ENCODE measurements at regions not wholly inside any gene's neighbourhood (a gene's known extent, or its start where the extent isn't known, plus 50 kb on each side); places are given as distances from the start of the nearest gene placed in this dataset.

GRCh38 chr7:67762516-67762915 lies 765.9 kb downstream of the TYW1 start:
- Histone ChIP-seq H3K4me3 (ENCODE audit: low read length) (no peak overlapping the region), H3K9ac (ENCODE audit: low read depth, low read length) (no peak overlapping the region), H3K27ac (ENCODE audit: low read depth, low read length) (no peak overlapping the region), H3K36me3 (ENCODE audit: insufficient read depth, low read length) (no peaks in the 10 kb centered on the region), H3K27me3 (ENCODE audit: insufficient read depth, low read length) (no peaks in the 10 kb centered on the region), H3K4me1 (ENCODE audit: insufficient read depth, low read length) (no peaks in the 10 kb centered on the region), H3K9me3 (ENCODE audit: insufficient read depth, low read depth, low read length) (no peaks in the 10 kb centered on the region)
- 80% methylated on average over 1 of the region's 4 CpGs for WGBS

- Histone ChIP-seq H3K27ac (ENCODE audit: low read depth, low read length) (no peak overlapping the region), H3K4me3 (ENCODE audit: low read length) (no peak overlapping the region), H3K4me1 (ENCODE audit: insufficient read depth, low read length) (no peaks in the 10 kb centered on the region), H3K36me3 (ENCODE audit: insufficient read depth, low read length) (no peaks in the 10 kb centered on the region), H3K9ac (ENCODE audit: low read depth, low read length) (no peak overlapping the region), H3K27me3 (ENCODE audit: insufficient read depth, low read length) (no peaks in the 10 kb centered on the region), H3K9me3 (ENCODE audit: insufficient read depth, low read depth, low read length) (no peaks in the 10 kb centered on the region)
- 93% methylated on average over 4 of the region's 4 CpGs for WGBS
Observed at GRCh38 chr7:67764289-67764688, 767.7 kb downstream of the TYW1 start.

GRCh38 chr7:67765481-67766175 lies 769.0 kb downstream of the TYW1 start:
- Histone ChIP-seq H3K9me3 (ENCODE audit: insufficient read depth, low read depth, low read length) (no peaks in the 10 kb centered on the region), H3K4me3 (ENCODE audit: low read length) (no peak overlapping the region), H3K27me3 (ENCODE audit: insufficient read depth, low read length) (no peaks in the 10 kb centered on the region), H3K9ac (ENCODE audit: low read depth, low read length) (no peak overlapping the region), H3K36me3 (ENCODE audit: insufficient read depth, low read length) (no peaks in the 10 kb centered on the region), H3K4me1 (ENCODE audit: insufficient read depth, low read length) (no peaks in the 10 kb centered on the region), H3K27ac (ENCODE audit: low read depth, low read length) (no peak overlapping the region)
- 92% methylated on average over 5 of the region's 6 CpGs for WGBS

GRCh38 chr7:67766906-67767410 lies 770.3 kb downstream of the TYW1 start:
- Histone ChIP-seq H3K27me3 (ENCODE audit: insufficient read depth, low read length) (no peaks in the 10 kb centered on the region), H3K4me1 (ENCODE audit: insufficient read depth, low read length) (no peaks in the 10 kb centered on the region), H3K4me3 (ENCODE audit: low read length) (no peak overlapping the region), H3K27ac (ENCODE audit: low read depth, low read length) (no peak overlapping the region), H3K9me3 (ENCODE audit: insufficient read depth, low read depth, low read length) (no peaks in the 10 kb centered on the region), H3K36me3 (ENCODE audit: insufficient read depth, low read length) (no peaks in the 10 kb centered on the region), H3K9ac (ENCODE audit: low read depth, low read length) (no peak overlapping the region)
- WGBS, result 94% methylated on average over 4 of the region's 4 CpGs

GRCh38 chr7:67771846-67772605 lies 775.4 kb downstream of the TYW1 start:
- Histone ChIP-seq H3K27ac (ENCODE audit: low read depth, low read length) (no peak overlapping the region), H3K27me3 (ENCODE audit: insufficient read depth, low read length) (no peaks in the 10 kb centered on the region), H3K36me3 (ENCODE audit: insufficient read depth, low read length) (no peaks in the 10 kb centered on the region), H3K4me1 (ENCODE audit: insufficient read depth, low read length) (no peaks in the 10 kb centered on the region), H3K9me3 (ENCODE audit: insufficient read depth, low read depth, low read length) (no peaks in the 10 kb centered on the region), H3K9ac (ENCODE audit: low read depth, low read length) (no peak overlapping the region), H3K4me3 (ENCODE audit: low read length) (no peak overlapping the region)
- WGBS, result 91% methylated on average over 15 of the region's 15 CpGs

- Histone ChIP-seq H3K27ac (ENCODE audit: low read depth, low read length) (no peak overlapping the region), H3K9ac (ENCODE audit: low read depth, low read length) (no peak overlapping the region), H3K4me3 (ENCODE audit: low read length) (no peak overlapping the region), H3K36me3 (ENCODE audit: insufficient read depth, low read length) (no peaks in the 10 kb centered on the region), H3K27me3 (ENCODE audit: insufficient read depth, low read length) (no peaks in the 10 kb centered on the region), H3K4me1 (ENCODE audit: insufficient read depth, low read length) (no peaks in the 10 kb centered on the region), H3K9me3 (ENCODE audit: insufficient read depth, low read depth, low read length) (no peaks in the 10 kb centered on the region)
- 92% methylated on average over 6 of the region's 6 CpGs for WGBS
Observed at GRCh38 chr7:67773081-67773480, 776.4 kb downstream of the TYW1 start.

- no peaks in the 10 kb centered on the region for H3K4me1 ChIP-seq (ENCODE audit: insufficient read depth, low read length)
- no peaks in the 10 kb centered on the region for H3K27me3 ChIP-seq (ENCODE audit: insufficient read depth, low read length)
- 88% methylated on average over 1 of the region's 3 CpGs for WGBS
- H3K27ac ChIP-seq (ENCODE audit: low read depth, low read length), result no peak overlapping the region
- no peaks in the 10 kb centered on the region for H3K36me3 ChIP-seq (ENCODE audit: insufficient read depth, low read length)
- no peak overlapping the region for H3K4me3 ChIP-seq (ENCODE audit: low read length)
- no peaks in the 10 kb centered on the region for H3K9me3 ChIP-seq (ENCODE audit: insufficient read depth, low read depth, low read length)
- H3K9ac ChIP-seq (ENCODE audit: low read depth, low read length), result no peak overlapping the region
Observed at GRCh38 chr7:67777119-67777518, 780.5 kb downstream of the TYW1 start.

GRCh38 chr7:67781841-67782240 lies 785.2 kb downstream of the TYW1 start:
- Histone ChIP-seq H3K9ac (ENCODE audit: low read depth, low read length) (no peak overlapping the region), H3K36me3 (ENCODE audit: insufficient read depth, low read length) (no peaks in the 10 kb centered on the region), H3K9me3 (ENCODE audit: insufficient read depth, low read depth, low read length) (no peaks in the 10 kb centered on the region), H3K27me3 (ENCODE audit: insufficient read depth, low read length) (no peaks in the 10 kb centered on the region), H3K27ac (ENCODE audit: low read depth, low read length) (no peak overlapping the region), H3K4me1 (ENCODE audit: insufficient read depth, low read length) (no peaks in the 10 kb centered on the region), H3K4me3 (ENCODE audit: low read length) (no peak overlapping the region)
- 92% methylated on average over 7 of the region's 7 CpGs for WGBS

GRCh38 chr7:67786021-67786420 lies 789.4 kb downstream of the TYW1 start:
- 99% methylated on average over 6 of the region's 6 CpGs for WGBS
- Histone ChIP-seq H3K36me3 (ENCODE audit: insufficient read depth, low read length) (no peaks in the 10 kb centered on the region), H3K9ac (ENCODE audit: low read depth, low read length) (no peak overlapping the region), H3K9me3 (ENCODE audit: insufficient read depth, low read depth, low read length) (no peaks in the 10 kb centered on the region), H3K27me3 (ENCODE audit: insufficient read depth, low read length) (no peaks in the 10 kb centered on the region), H3K4me1 (ENCODE audit: insufficient read depth, low read length) (no peaks in the 10 kb centered on the region), H3K4me3 (ENCODE audit: low read length) (no peak overlapping the region), H3K27ac (ENCODE audit: low read depth, low read length) (no peak overlapping the region)

- Histone ChIP-seq H3K27me3 (ENCODE audit: insufficient read depth, low read length) (no peaks in the 10 kb centered on the region), H3K4me3 (ENCODE audit: low read length) (no peak overlapping the region)
Observed at GRCh38 chr7:67788669-67789068, 792.0 kb downstream of the TYW1 start.

GRCh38 chr7:67791918-67792317 lies 795.3 kb downstream of the TYW1 start:
- Histone ChIP-seq H3K36me3 (ENCODE audit: insufficient read depth, low read length) (no peaks in the 10 kb centered on the region), H3K4me3 (ENCODE audit: low read length) (no peak overlapping the region), H3K27ac (ENCODE audit: low read depth, low read length) (no peak overlapping the region), H3K9me3 (ENCODE audit: insufficient read depth, low read depth, low read length) (no peaks in the 10 kb centered on the region), H3K4me1 (ENCODE audit: insufficient read depth, low read length) (no peaks in the 10 kb centered on the region), H3K9ac (ENCODE audit: low read depth, low read length) (no peak overlapping the region), H3K27me3 (ENCODE audit: insufficient read depth, low read length) (no peaks in the 10 kb centered on the region)
- 96% methylated on average over 3 of the region's 3 CpGs for WGBS

More at GRCh38 chr7:67788669-67789068, 792.0 kb downstream of the TYW1 start:
- Histone ChIP-seq H3K9me3 (ENCODE audit: insufficient read depth, low read depth, low read length) (no peaks in the 10 kb centered on the region), H3K27ac (ENCODE audit: low read depth, low read length) (no peak overlapping the region), H3K4me1 (ENCODE audit: insufficient read depth, low read length) (no peaks in the 10 kb centered on the region), H3K36me3 (ENCODE audit: insufficient read depth, low read length) (no peaks in the 10 kb centered on the region), H3K9ac (ENCODE audit: low read depth, low read length) (no peak overlapping the region)
- 79% methylated on average over 11 of the region's 11 CpGs for WGBS
